Fibroblast of mammary gland (primary cell): ENCODE measurements at regions not wholly inside any gene's neighbourhood (a gene's known extent, or its start where the extent isn't known, plus 50 kb on each side); places are given as distances from the start of the nearest gene placed in this dataset.

Experiments used
- DNase-seq: peaks from one replicate; pipeline ENCODE4 v3.0.0-alpha.2; 2010; ENCODE audit warnings: low read depth
- H3K4me3 ChIP-seq: 2 replicates; pipeline ENCODE4 v1.5.1; 2011; ENCODE audit warnings: low read depth, mild to moderate bottlenecking, low read length, moderate library complexity; ENCODE audit not compliant: control insufficient read depth
- TF ChIP-seq, protein P1 (sequence below): conservative IDR thresholded peaks from 2 replicates; pipeline ENCODE4 v1.5.1; 2011; ENCODE audit warnings: low read depth, low read length, inconsistent platforms; ENCODE audit not compliant: control insufficient read depth, insufficient read depth

GRCh38 chr14:36430662-36431084, 89.4 kb downstream of the NKX2-1 start:
- DNase-seq: no peak
- H3K4me3 ChIP-seq: no peak overlapping the region
- TF ChIP-seq, protein P1, sequence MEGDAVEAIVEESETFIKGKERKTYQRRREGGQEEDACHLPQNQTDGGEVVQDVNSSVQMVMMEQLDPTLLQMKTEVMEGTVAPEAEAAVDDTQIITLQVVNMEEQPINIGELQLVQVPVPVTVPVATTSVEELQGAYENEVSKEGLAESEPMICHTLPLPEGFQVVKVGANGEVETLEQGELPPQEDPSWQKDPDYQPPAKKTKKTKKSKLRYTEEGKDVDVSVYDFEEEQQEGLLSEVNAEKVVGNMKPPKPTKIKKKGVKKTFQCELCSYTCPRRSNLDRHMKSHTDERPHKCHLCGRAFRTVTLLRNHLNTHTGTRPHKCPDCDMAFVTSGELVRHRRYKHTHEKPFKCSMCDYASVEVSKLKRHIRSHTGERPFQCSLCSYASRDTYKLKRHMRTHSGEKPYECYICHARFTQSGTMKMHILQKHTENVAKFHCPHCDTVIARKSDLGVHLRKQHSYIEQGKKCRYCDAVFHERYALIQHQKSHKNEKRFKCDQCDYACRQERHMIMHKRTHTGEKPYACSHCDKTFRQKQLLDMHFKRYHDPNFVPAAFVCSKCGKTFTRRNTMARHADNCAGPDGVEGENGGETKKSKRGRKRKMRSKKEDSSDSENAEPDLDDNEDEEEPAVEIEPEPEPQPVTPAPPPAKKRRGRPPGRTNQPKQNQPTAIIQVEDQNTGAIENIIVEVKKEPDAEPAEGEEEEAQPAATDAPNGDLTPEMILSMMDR: no peak

- H3K4me3 ChIP-seq: no peak overlapping the region
- no peak for DNase-seq
- TF ChIP-seq, protein P1: no peak
These were observed 89.9 kb downstream of the NKX2-1 start for GRCh38 chr14:36430169-36430568.

- no peak overlapping the region for H3K4me3 ChIP-seq
- DNase-seq: no peak
- TF ChIP-seq, protein P1: no peak
These were observed 90.3 kb downstream of the NKX2-1 start for GRCh38 chr14:36429692-36430091.

GRCh38 chr14:36428350-36428749, 91.7 kb downstream of the NKX2-1 start:
- no peak for DNase-seq
- H3K4me3 ChIP-seq: no peak overlapping the region
- TF ChIP-seq, protein P1: no peak

- no peak for DNase-seq
- TF ChIP-seq, protein P1: no peak
- no peak overlapping the region for H3K4me3 ChIP-seq
These were observed 93.2 kb downstream of the NKX2-1 start for GRCh38 chr14:36426836-36427235.

DNA sequence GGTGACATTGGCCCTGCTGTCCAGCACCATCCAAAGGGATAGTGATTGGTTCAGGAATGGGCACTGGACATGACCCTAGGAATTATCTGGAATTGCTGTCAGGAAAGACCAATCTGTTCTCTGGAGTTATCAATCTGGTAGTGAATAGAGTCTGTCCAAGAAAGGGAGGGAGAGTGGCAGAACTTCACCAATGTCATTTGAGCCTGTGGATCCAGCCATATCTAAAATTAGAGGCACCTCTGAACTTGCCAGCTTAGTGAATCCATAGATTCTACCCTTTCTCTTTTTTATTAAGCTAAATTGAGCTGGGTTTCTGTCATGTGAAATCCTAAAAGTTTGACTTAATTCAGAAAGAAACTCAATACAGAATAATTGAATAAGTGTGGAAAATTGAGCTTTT, 93.9 kb downstream of the NKX2-1 start:
- H3K4me3 ChIP-seq: no peak overlapping the region
- TF ChIP-seq, protein P1: no peak

GRCh38 chr14:36424478-36425102, 95.4 kb downstream of the NKX2-1 start:
- DNase-seq: no peak
- TF ChIP-seq, protein P1: no peak
- H3K4me3 ChIP-seq: no peak overlapping the region

More for the DNA sequence above, 93.9 kb downstream of the NKX2-1 start:
- no peak for DNase-seq
